Right atrium auricular region (tissue), 2 donors: ENCODE measurements at regions not wholly inside any gene's neighbourhood (a gene's known extent, or its start where the extent isn't known, plus 50 kb on each side); places are given as distances from the start of the nearest gene placed in this dataset.
"Not testable (repeated sequence)": the region's sequence is repeated elsewhere in the genome, so short reads cannot be mapped to it uniquely, and the experiment has no call there.

Experiments
- DNase-seq: peaks from one replicate; pipeline ENCODE4 v3.0.0-alpha.2; 2019; ENCODE audit warnings: low spot score
- H3K27ac ChIP-seq, 2 donors: fragments of 200-600 bp; sonication (generic); 1 replicate in 1 of 2; 2 replicates in 1 of 2; pipeline ENCODE4 v1.5.1; 2016 to 2019
- H3K27me3 ChIP-seq, 2 donors: fragments of 200-600 bp; sonication (generic); one replicate each; pipeline versions ENCODE4 v1.5.1 to v1.6.0; 2017 to 2019
- H3K36me3 ChIP-seq: fragments of 200-600 bp; sonication (generic); one replicate; pipeline ENCODE4 v1.5.1; 2016
- H3K4me1 ChIP-seq, 2 donors: fragments of 200-600 bp; sonication (generic); one replicate each; pipeline versions ENCODE4 v1.5.1 to v1.6.0; 2017 to 2019
- H3K4me3 ChIP-seq, 2 donors: fragments of 200-600 bp; sonication (generic); 1 replicate in 1 of 2; 2 replicates in 1 of 2; pipeline ENCODE4 v1.5.1; 2017 to 2019; ENCODE audit warnings: mild to moderate bottlenecking in 1 of 2, moderate library complexity in 1 of 2
- H3K9me3 ChIP-seq, 2 donors: fragments of 200-600 bp; sonication (generic); one replicate each; pipeline ENCODE4 v1.5.1; 2019
- TF ChIP-seq, protein P1 (sequence below), 2 donors: fragments of 200-600 bp; sonication (generic); IDR thresholded peaks; one replicate each; pipeline ENCODE4 v1.5.1; 2019; ENCODE audit warnings: antibody characterized with exemption in 2 of 2

DNA sequence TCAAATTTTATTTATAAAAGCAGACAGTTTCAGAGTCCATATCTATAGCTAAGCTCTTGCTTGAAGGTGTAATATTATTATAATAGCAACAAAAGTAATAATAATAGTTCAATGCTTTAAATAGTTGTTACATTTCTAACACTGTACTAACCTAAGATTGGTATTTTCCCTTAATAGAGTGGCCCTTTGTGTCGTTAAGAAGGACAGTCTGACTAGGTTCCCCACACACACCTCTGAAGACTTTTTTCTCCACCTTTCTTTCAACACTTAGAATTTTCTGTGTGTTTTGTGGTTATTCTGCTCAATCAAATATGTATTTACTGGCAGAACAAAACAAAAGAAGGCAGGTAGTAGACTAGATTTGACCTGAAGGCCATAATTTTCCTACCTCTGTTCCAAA is 223.2 kb upstream of the ACO1 start:
- no peak overlapping the region for H3K4me3 ChIP-seq
- TF ChIP-seq, protein P1, sequence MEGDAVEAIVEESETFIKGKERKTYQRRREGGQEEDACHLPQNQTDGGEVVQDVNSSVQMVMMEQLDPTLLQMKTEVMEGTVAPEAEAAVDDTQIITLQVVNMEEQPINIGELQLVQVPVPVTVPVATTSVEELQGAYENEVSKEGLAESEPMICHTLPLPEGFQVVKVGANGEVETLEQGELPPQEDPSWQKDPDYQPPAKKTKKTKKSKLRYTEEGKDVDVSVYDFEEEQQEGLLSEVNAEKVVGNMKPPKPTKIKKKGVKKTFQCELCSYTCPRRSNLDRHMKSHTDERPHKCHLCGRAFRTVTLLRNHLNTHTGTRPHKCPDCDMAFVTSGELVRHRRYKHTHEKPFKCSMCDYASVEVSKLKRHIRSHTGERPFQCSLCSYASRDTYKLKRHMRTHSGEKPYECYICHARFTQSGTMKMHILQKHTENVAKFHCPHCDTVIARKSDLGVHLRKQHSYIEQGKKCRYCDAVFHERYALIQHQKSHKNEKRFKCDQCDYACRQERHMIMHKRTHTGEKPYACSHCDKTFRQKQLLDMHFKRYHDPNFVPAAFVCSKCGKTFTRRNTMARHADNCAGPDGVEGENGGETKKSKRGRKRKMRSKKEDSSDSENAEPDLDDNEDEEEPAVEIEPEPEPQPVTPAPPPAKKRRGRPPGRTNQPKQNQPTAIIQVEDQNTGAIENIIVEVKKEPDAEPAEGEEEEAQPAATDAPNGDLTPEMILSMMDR (IDR thresholded peaks at IDR 0.05), result no peak

DNA sequence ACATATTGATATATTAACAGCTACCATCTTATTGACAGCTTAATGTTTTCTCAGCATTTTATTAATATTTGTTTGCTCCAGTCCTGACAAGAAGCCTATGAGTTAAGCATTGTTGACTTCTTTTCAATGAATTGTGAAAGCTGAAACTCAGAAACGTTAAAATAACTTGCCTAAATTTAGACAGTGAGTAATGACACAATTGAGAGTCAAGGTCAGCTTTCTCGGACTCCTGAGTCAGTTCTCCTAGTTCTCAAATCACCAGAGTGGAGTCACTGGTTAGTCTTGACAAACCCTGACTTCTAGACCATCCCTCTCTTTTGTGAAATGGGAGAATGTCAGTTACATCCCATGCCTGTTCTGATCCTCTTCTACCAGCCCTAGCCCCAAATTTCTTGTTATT is 222.7 kb upstream of the ACO1 start:
- H3K36me3 ChIP-seq, result no peaks in the 10 kb centered on the region
- TF ChIP-seq, protein P1 (IDR thresholded peaks at IDR 0.05), result no peak

More for the DNA sequence above, 223.2 kb upstream of the ACO1 start:
- no peak for DNase-seq
- H3K4me1 ChIP-seq, result no peaks in the 10 kb centered on the region
- no peaks in the 10 kb centered on the region for H3K9me3 ChIP-seq
- H3K36me3 ChIP-seq, result no peaks in the 10 kb centered on the region
- H3K27me3 ChIP-seq, result no peaks in the 10 kb centered on the region
- no peak overlapping the region for H3K27ac ChIP-seq

DNA sequence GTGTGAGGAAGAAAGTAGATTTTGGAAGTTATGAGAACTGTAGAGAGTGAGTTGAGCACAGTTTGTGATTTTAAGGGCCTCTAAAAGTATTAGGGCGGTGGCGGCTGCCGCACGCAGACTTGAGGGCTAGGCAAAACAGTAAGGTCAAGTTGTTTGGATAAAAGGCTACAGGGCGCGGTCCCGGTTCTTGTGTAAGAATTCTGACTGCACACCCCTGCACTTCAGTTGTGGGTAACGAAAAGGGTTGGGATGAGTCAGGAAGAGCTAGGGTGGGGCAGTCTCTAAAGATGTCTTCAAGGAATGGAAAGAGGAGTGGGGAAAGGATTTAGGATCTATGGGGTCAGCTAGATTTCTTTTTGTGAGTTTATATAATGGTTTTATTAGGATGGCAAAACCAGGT is 218.1 kb upstream of the ACO1 start:
- not testable (repeated sequence) for H3K27ac ChIP-seq, H3K4me3 ChIP-seq, H3K9me3 ChIP-seq, H3K36me3 ChIP-seq, DNase-seq, H3K27me3 ChIP-seq, H3K4me1 ChIP-seq

More for the DNA sequence above, 222.7 kb upstream of the ACO1 start:
- no peaks in the 10 kb centered on the region for H3K4me1 ChIP-seq
- no peaks in the 10 kb centered on the region for H3K27me3 ChIP-seq
- H3K9me3 ChIP-seq, result no peaks in the 10 kb centered on the region
- H3K27ac ChIP-seq, result no peak overlapping the region
- H3K4me3 ChIP-seq, result no peak overlapping the region
- DNase-seq, result no peak

DNA sequence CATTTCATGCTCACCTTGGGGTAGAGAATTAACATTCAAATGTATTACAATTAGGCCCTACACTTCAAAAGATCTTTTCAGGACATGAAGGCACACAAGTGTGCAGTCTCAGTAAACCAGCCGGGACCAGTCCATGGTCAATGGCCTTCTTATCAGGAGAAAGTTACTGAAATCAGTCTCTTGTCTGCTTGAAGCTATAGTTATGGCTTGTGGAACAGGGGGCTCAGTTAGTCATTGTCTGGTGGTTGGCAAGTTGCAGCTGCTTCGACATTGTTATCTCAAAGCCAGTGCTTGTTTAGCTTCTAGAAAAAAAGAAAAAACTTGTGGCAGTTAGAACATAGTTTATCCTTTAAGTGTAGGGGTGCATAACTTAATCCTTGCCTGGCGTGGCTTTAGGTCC is 213.1 kb upstream of the ACO1 start:
- no peaks in the 10 kb centered on the region for H3K4me1 ChIP-seq
- H3K36me3 ChIP-seq, result no peaks in the 10 kb centered on the region
- no peak overlapping the region for H3K27ac ChIP-seq
- TF ChIP-seq, protein P1 (IDR thresholded peaks at IDR 0.05), result no peak
- no peaks in the 10 kb centered on the region for H3K9me3 ChIP-seq
- DNase-seq, result no peak
- H3K27me3 ChIP-seq, result no peaks in the 10 kb centered on the region
- no peak overlapping the region for H3K4me3 ChIP-seq

DNA sequence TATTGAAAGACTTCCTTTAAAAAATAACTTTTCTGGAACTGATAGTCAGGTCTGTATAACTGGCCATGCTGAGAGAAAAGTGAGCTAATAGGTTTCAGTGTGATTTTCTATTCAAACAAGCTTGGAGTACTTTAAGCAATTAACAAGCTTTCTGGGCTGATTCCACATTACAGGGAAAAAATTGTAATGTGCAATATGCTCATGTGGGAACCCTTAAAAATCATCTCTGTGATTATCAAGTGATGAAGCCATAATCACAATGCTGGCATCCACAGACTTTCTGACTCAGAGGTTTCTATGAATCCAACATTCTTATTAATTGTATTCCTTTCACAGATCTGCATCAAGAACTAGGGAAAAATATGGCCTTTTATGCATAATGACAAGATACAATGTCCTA is 212.2 kb upstream of the ACO1 start:
- no peaks in the 10 kb centered on the region for H3K9me3 ChIP-seq
- TF ChIP-seq, protein P1 (IDR thresholded peaks at IDR 0.05), result no peak
- DNase-seq, result no peak
- no peak overlapping the region for H3K4me3 ChIP-seq
- H3K36me3 ChIP-seq, result no peaks in the 10 kb centered on the region
- no peaks in the 10 kb centered on the region for H3K27me3 ChIP-seq
- no peak overlapping the region for H3K27ac ChIP-seq
- H3K4me1 ChIP-seq, result no peaks in the 10 kb centered on the region

DNA sequence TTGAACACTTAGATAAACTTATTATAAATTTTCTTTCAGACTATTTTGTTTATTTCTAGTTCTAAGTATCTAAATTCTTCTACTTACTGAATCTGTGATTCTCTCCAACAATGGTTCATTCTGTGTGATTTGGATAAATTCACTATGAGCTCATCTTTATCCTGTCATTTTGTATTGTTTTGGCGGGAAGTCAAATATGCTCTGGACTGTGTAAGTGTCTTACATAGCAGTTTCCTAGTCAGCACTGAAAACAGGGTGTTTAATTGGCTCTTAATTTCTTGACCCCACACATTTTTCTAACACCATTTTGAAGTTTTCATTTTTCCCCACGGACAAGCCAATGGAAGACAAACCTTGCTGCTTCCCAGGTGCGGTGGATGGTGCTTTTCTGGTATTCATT is 207.0 kb upstream of the ACO1 start:
- no peak overlapping the region for H3K4me3 ChIP-seq
- TF ChIP-seq, protein P1 (IDR thresholded peaks at IDR 0.05), result no peak
- H3K36me3 ChIP-seq, result no peaks in the 10 kb centered on the region
- no peaks in the 10 kb centered on the region for H3K4me1 ChIP-seq
- no peak for DNase-seq
- H3K27me3 ChIP-seq, result no peaks in the 10 kb centered on the region
- no peaks in the 10 kb centered on the region for H3K9me3 ChIP-seq
- H3K27ac ChIP-seq, result no peak overlapping the region
